NCI-H774 (cell line): ENCODE measurements at regions not wholly inside any gene's neighbourhood (a gene's known extent, or its start where the extent isn't known, plus 50 kb on each side); places are given as distances from the start of the nearest gene placed in this dataset.

Source experiments
- DNase-seq: peaks from one replicate; lab custom pipeline; 2025; lab: John Stamatoyannopoulos, UW

DNA sequence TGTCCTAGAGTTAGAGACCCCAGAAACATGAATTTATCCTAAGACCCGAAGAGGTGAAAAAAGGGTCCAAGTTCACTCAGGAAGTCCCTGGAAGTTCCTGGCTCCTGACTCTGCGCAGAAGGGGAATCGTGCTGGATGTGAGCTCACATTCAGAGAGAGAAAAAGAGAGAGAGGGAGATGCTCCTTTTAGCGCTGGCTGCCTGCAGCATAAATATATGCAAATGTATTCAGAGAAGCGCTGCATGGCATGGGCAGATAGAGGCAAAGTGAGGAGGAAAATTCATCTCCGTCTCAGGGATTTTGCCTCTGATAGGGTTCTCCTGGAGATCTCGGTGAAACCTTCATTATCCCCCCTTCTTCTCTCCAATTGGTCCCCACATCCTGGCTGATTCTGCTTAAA is 517.2 kb downstream of the MN1 start:
- DNase-seq, result no peak

- DNase-seq, result no peak
These were observed 514.8 kb downstream of the MN1 start for GRCh38 chr22:27286711-27287110.

DNA sequence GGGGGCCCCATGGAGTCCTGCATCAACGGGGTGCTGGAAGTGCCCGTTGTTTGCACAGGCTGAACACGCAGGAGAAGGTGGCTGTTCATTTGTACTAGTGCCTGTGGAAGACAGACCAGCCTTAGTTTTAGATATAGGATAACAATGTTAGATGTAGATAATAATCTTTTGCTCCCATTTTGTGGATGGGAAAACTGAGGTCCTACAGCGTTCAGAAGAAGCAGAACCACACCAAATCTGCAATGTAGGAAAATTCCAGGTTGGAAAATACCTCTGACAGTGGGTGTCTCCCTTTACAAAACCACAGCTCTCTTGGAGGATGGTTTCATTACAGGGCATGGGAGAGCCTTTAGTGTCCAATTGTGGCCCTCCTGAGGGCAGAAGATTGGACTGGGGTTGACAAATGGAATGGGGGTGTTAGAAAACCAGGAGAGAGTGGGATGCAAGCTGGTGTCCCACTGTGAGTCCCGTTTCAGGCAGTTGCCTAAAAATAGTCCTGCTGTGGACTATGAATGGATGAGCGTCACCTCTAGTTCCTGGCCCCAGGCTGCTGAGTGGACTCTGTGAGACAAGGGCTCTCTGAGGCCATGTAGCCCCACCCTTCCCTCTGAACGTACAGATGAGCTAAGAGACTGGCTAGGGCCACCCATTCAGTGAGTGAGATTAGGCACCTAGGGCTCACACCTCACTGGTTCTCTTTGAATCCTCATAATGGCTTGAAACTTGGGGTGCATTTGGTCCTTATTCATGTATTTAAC is 508.8 kb downstream of the MN1 start:
- DNase-seq, result no peak

- no peak for DNase-seq
These were observed 507.7 kb downstream of the MN1 start for GRCh38 chr22:27293721-27294445.

DNA sequence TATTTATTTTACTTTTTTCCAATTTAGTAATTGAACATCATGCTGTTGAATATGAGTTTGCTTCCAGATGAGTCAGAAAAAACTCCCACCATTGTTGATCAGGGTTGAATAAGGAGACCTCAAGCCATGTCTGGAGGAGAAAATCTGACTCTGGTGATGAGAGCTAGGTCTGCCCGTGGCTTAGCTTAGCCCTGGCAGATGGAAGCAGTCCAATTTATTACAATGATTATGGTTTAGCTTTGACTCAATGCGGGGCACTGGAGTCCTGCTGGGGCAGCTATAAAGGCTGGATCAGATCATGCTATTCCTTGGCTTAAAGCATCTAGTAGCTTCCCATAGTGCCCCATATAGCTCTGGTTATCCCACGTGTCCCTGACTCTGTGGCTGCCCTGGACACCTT is 506.5 kb downstream of the MN1 start:
- DNase-seq, result no peak

GRCh38 chr22:27295605-27296004 is 506.0 kb downstream of the MN1 start:
- no peak for DNase-seq

GRCh38 chr22:27296091-27296675 is 505.4 kb downstream of the MN1 start:
- no peak for DNase-seq

- DNase-seq, result no peak
These were observed 504.4 kb downstream of the MN1 start for GRCh38 chr22:27297125-27297524.

DNA sequence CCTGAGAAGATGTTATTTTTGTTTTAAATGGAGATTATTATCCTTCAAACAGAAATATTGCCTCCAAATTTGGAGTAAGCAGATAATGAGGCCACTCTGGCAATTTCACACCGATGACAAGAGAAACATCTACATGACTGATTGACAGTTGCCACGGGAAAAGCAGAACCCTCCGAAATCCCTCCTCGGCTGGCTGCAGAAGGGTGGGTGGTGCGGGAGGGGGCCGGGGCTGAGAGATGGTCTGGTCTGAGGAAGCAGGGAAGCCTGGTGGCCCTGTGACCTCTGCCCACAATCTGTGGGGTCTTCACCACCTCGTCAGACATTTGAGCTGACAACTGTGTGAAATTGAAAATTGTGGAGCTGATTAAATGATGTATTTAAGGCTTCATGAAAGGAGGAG is 503.2 kb downstream of the MN1 start:
- no peak for DNase-seq

DNA sequence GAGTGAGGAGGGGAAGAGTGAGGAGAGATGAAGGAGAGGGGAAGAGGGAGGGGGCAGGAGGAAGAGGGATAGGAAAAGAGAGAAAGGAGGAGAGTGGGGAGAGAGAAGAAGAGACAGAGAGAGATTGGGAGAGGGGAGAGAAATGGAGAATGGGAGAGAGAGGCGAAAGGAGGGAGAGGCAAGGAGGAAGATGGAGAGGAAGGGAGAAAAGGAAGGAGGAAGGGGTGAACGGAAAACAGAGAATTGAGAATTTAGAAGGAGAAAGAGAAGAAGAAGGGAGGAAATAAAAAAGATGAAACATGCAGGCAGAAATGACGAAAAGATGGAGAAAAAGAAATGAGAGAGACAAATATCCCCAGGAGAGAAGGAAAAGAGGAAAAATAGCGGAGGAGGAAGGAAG is 502.8 kb downstream of the MN1 start:
- DNase-seq, result no peak

DNA sequence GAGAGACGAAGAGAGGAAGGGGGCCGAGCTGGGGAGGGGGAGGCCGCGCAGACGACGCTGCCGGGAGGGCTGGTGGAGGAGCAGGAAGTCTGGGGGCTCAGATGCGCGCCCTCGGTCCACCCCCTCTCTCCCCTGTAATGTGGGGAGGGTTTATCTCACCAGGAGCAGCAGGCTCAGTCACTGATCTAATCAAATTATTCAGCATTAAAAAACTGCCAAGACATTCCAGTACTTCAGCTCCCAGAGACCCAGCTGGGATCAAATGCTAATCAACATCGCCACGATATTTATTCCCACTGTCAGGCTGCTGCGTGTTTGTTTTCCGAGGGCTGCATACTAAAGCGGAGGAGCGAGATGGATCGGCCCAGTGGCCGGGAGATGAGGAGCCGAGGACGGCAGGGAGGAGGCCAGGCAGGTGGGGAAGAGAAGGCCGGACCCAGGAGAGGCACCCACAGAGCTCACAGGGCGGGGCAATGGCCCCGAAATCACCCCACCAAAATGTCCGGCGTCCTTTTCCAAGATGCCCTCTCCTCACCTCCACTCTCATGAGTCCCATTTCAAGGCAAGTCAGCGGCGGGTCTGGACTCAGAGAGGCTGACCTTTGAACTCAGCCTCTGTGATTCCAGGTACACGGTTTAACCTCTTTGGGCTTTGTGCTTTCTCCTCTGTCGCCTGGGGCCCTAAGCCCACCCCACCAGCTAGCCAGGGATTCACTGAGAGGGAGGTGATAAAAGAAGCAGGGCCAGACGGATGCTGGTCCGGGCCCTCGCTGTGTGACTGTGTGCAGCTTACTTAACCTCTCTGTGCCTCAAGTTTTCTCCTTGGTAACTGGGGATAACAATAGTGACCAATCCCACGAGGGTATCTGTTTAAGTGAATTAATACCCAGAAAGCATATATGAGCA is 502.1 kb downstream of the MN1 start:
- no peak for DNase-seq

GRCh38 chr22:27300536-27301285 is 500.8 kb downstream of the MN1 start:
- no peak for DNase-seq

GRCh38 chr22:27302501-27302900 is 499.1 kb downstream of the MN1 start:
- no peak for DNase-seq

DNA sequence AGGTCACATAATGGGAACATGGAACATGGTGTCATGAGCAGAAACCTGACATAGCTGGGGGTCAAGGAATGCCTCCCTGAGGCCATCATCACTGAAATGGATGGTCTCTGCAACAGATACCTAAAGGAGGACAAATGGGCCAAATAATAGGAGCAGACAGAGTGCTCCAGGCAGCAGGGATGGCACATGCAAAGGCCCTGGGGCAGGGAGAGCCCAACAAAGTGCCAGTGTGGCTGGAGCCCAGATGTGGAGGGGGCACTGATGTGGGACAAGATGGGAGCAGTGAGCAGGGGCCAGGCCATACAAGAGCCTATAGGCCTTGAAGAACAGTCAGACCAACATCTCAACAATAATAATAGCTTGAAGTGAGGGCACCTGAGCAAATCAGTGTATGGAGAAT is 497.8 kb downstream of the MN1 start:
- DNase-seq, result no peak

DNA sequence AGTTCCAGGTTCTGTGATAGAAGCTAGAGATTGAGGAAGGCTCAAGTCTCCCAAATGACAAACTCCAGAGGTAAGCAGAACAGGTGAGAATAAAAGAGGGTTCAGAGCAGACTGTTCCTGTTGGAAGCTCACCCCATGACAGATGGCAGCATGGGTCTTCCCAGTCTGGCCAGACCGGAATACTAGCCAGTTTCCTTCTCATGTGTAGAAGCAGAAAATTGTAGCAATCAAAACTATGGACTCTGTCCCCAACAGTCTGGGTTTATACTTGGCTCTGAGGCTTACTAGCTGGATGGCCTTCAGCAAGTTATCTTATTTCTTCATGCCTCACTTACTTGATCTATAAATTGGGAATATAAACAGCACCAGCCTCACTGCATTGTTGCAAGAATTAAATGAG is 494.8 kb downstream of the MN1 start:
- DNase-seq, result no peak

- no peak for DNase-seq
These were observed 493.9 kb downstream of the MN1 start for GRCh38 chr22:27307545-27308247.

DNA sequence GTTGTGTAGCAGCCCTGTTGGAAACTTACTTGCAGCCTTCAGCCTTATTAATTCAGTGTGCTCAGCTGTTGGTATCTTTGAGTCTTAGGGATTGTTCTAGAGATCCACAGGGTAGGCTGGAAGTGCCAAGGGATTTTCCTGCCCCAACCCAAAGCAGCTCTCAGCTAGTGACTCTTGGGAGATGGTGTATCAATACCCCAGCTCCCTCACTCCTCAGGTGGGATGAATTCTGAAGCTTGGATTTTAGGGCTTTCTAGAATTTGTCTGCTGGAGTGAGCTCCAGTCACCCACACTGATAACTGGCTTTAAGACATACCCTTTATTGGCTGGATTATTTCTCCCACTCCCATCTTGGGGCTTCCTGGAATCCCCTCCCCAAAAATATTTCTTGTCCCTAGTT is 493.0 kb downstream of the MN1 start:
- DNase-seq, result no peak

GRCh38 chr22:27309697-27310096 is 491.9 kb downstream of the MN1 start:
- DNase-seq, result no peak

DNA sequence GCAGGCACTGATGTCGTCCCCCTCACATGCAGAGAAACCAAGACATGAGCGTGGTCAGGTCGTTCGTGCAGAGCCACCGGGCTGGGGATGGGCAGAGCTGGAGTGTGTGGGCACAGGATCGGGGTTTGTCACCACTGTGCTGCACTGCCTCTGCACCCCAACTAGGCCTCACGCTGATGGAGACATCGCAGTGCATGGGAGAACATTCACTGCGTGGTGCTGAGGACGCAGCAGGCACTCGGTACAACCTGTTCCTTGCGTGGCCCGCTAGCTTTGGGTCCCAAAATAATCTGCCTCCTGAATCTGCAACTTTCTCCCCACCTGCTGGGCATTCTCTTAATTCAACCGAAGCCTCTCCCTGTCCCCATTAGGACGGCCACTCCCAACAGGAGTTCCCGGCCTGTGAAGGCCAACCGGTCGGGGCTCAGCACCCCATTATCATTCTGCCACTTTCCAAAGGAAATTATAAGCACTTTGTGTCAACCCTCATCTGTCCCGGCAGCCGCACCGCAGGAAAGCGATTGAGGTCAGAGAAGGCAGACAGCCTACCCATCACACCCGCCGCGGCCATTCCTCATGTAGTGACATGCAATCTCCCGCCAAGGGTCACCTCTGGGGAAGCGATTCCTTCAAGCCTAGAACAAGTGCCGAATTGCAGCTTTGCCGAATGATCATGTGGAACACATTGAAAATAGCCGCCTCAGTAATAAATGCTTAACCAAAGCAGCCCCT is 490.4 kb downstream of the MN1 start:
- no peak for DNase-seq
